ENCODE measurements at regions not wholly inside any gene's neighbourhood (a gene's known extent, or its start where the extent isn't known, plus 50 kb on each side); places are given as distances from the start of the nearest gene placed in this dataset.

DNA sequence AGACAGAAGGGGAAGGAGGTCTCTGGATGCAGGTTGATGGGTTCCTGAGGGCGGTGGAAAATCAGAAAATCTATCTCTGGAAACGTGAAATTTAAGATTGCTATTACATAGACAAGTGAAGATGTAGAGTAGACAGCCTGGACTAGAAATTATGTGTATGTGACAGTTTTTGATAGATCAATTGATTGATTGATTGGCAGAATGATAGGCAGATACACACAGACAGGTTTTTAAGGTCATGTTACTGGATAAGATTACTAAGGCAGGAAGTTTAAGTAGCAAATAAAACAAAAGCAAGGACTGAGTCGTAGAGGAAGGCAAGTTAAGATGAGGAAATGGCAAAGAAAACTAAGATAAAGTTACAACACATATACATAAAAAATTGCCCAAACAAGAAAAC is 124.7 kb downstream of the RGS21 start:
- TF ChIP-seq, protein P1, sequence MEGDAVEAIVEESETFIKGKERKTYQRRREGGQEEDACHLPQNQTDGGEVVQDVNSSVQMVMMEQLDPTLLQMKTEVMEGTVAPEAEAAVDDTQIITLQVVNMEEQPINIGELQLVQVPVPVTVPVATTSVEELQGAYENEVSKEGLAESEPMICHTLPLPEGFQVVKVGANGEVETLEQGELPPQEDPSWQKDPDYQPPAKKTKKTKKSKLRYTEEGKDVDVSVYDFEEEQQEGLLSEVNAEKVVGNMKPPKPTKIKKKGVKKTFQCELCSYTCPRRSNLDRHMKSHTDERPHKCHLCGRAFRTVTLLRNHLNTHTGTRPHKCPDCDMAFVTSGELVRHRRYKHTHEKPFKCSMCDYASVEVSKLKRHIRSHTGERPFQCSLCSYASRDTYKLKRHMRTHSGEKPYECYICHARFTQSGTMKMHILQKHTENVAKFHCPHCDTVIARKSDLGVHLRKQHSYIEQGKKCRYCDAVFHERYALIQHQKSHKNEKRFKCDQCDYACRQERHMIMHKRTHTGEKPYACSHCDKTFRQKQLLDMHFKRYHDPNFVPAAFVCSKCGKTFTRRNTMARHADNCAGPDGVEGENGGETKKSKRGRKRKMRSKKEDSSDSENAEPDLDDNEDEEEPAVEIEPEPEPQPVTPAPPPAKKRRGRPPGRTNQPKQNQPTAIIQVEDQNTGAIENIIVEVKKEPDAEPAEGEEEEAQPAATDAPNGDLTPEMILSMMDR (IDR thresholded peaks at IDR 0.05; ENCODE audit: insufficient read depth, low read length) = no peak
- DNase-seq (ENCODE audit: low read depth) = no peak
- H3K4me3 ChIP-seq (ENCODE audit: low read depth, low read length) = no peak overlapping the region

DNA sequence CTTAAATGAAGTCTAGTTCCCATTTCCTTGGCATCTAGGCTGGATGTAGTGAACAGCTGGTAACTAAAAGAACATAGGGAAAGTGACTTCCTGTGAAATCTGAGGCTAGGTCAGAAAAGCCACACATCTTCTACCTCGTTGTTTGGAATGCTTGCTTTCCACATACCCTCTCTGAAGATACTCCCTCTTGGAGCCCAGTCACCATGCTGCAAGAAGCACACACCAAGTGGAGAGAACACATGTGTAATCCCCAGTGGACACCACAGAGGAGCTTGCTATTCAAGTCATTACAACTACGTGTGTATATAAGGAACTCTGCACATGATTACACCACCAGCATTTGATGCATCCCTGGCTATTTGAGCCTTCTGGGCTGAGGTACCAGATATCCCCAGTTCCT is 125.9 kb downstream of the RGS21 start:
- TF ChIP-seq, protein P1 (IDR thresholded peaks at IDR 0.05; ENCODE audit: insufficient read depth, low read length) = no peak
- DNase-seq (ENCODE audit: low read depth) = peak; percentile 12
- H3K4me3 ChIP-seq (ENCODE audit: low read depth, low read length) = no peak overlapping the region

DNA sequence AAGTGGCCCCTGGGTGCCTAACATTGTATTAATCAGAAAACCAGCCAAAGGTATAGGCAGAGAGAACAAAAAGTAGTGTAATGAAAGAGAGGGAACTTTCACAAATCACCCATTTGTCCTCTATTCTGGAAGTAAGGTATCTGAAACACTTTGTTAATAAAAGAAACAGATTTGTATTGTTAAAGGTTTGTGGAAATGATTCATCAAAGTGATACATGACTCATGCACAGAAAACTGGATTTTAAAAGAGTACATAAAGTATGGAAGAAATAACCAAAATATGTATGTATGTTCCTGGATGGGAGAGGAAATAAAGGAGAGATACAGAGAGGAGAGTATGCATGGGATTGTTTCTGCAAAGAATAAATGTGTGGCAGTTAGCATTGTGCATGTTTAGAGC is 126.8 kb downstream of the RGS21 start:
- peak; percentile 29 for DNase-seq (ENCODE audit: low read depth)
- H3K4me3 ChIP-seq (ENCODE audit: low read depth, low read length) = no peak overlapping the region
- TF ChIP-seq, protein P1 (IDR thresholded peaks at IDR 0.05; ENCODE audit: insufficient read depth, low read length) = no peak

DNA sequence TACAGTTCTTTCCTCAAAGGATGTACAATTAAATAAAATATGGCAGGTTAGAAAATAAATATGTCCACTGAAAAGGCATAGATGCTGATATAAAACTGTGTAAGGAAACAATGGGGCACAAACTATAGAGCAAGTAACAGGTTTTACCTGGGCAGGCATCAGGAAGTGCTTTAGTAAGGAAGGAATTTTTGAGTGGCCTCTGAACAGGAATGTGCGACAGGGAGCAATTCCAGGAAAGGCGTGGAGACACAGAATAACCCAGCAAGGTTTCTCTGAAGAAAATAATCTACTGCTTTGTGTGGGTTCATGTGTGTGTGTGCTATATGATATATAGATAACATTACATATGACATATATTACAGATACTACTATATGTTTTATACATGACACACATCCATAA is 128.4 kb downstream of the RGS21 start:
- TF ChIP-seq, protein P1 (IDR thresholded peaks at IDR 0.05; ENCODE audit: insufficient read depth, low read length) = no peak
- no peak overlapping the region for H3K4me3 ChIP-seq (ENCODE audit: low read depth, low read length)
- DNase-seq (ENCODE audit: low read depth) = no peak

DNA sequence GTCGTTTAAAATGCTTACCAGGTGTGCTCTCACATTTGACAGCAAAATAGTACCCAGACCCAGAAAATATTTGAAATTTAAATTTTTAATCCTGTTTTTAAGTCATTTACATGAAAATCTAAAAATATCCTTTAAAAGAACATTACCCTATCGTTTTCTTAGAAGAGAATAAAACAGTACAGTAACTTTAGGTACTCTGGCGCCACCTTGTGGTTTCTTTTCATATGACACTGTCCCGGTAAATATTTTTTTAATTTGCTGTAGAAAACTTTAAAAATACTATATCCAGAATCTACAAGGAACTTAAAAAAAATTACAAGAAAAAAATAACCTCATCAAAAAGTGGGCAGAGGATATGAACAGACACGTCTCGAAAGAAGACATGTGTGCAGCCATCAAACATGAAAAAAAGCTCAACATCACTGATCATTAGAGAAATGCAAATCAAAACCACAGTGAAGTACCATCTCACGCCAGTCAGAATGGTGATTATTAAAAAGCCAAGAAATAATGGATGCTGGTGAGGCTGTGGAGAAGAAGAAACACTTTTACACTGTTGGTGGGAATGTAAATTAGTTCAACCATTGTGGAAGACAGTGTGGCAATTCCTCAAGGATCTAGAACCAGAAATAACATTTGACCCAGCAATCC is 129.2 kb downstream of the RGS21 start:
- peak overlapping the region; percentile 2 for H3K4me3 ChIP-seq (ENCODE audit: low read depth, low read length)
- TF ChIP-seq, protein P1 (IDR thresholded peaks at IDR 0.05; ENCODE audit: insufficient read depth, low read length) = peak; percentile 65
- peak; percentile 78 for DNase-seq (ENCODE audit: low read depth)

DNA sequence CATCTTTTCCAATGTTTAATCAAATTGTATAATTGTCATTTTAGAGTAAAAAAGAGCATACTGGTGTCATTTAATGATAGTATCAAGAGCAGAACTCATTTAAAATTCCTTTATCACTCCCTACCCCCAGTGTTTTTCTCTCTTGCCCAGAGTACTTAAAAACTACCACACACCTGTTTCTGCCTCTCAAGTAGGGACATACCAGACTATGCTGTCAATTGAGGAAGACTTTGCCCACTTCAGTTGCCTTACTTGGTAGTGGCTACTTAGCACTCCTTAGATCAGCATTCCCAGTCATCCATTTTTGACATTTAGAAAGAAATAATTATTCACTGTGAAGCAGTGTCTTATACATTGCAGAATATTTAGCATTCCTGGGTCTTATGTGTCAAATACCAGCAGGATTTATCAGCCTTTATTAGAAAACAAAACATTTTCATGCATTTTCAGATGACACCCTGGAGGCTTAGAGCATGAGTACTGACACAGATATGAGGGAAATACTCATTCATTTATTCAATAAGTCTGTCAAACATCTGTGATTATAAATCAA is 127.5 kb upstream of the RGS1 start:
- H3K4me3 ChIP-seq (ENCODE audit: low read depth, low read length) = no peak overlapping the region
- TF ChIP-seq, protein P1 (IDR thresholded peaks at IDR 0.05; ENCODE audit: insufficient read depth, low read length) = no peak
- DNase-seq (ENCODE audit: low read depth) = no peak
